GM23338 (cell line): ENCODE measurements at regions not wholly inside any gene's neighbourhood (a gene's known extent, or its start where the extent isn't known, plus 50 kb on each side); places are given as distances from the start of the nearest gene placed in this dataset.

Experiments
- ATAC-seq: fragments of 200-7000 bp; cut with Tn5 transposase; 3 replicates; pipeline ENCODE4 v1.9.1; 2020
- DNase-seq: peaks from one replicate; pipeline ENCODE4 v3.0.0-alpha.2; 2015; ENCODE audit warnings: low spot score
- H2AFZ ChIP-seq: fragments of 200-600 bp; sonication (generic); 2 replicates; pipeline ENCODE4 v1.8.0; 2016; ENCODE audit warnings: antibody characterized with exemption, mild to moderate bottlenecking, moderate library complexity
- H3F3A ChIP-seq: fragments of 200-600 bp; sonication (generic); replicated peaks from 2 replicates; pipeline ENCODE4 v1.8.0; 2017; ENCODE audit warnings: antibody characterized with exemption, mixed run types, low read depth
- H3K27ac ChIP-seq: fragments of 200-600 bp; sonication (generic); 2 replicates; pipeline ENCODE4 v1.6.1; 2016; ENCODE audit warnings: low read depth
- H3K27me3 ChIP-seq: fragments of 200-600 bp; sonication (generic); 2 replicates; pipeline ENCODE4 v1.8.0; 2016; ENCODE audit warnings: mild to moderate bottlenecking, mixed run types, moderate library complexity; ENCODE audit not compliant: insufficient read depth
- H3K36me3 ChIP-seq: fragments of 200-600 bp; sonication (generic); 2 replicates; pipeline ENCODE4 v1.8.0; 2016; ENCODE audit warnings: mild to moderate bottlenecking; ENCODE audit not compliant: insufficient read depth
- H3K4me1 ChIP-seq: fragments of 200-600 bp; sonication (generic); 2 replicates; pipeline ENCODE4 v1.8.0; 2016; ENCODE audit warnings: mild to moderate bottlenecking, moderate library complexity; ENCODE audit not compliant: insufficient read depth
- H3K4me2 ChIP-seq: fragments of 200-600 bp; sonication (generic); 2 replicates; pipeline ENCODE4 v1.7.1; 2017; ENCODE audit warnings: mixed run types
- H3K4me3 ChIP-seq: fragments of 200-600 bp; sonication (generic); 2 replicates; pipeline ENCODE4 v1.6.1; 2016; ENCODE audit warnings: mixed run types
- H3K79me2 ChIP-seq: fragments of 200-600 bp; sonication (generic); replicated peaks from 2 replicates; pipeline ENCODE4 v1.8.0; 2017; ENCODE audit warnings: mild to moderate bottlenecking; ENCODE audit not compliant: insufficient read depth
- H3K9me2 ChIP-seq: fragments of 200-600 bp; sonication (generic); 2 replicates; pipeline ENCODE4 v1.8.0; 2017; ENCODE audit not compliant: insufficient read depth
- H4K20me1 ChIP-seq: fragments of 200-600 bp; sonication (generic); replicated peaks from 2 replicates; pipeline ENCODE4 v1.8.0; 2017; ENCODE audit warnings: mild to moderate bottlenecking; ENCODE audit not compliant: insufficient read depth
- H3K27ac Mint-ChIP-seq: 2 replicates; pipeline ENCODE4 v1.8.0; 2020; ENCODE audit warnings: inconsistent platforms, mild to moderate bottlenecking, moderate library complexity, mixed read lengths
- H3K27me3 Mint-ChIP-seq: 3 replicates; pipeline ENCODE4 v1.8.0; 2022; ENCODE audit warnings: low read depth, mild to moderate bottlenecking, moderate library complexity, mixed read lengths, inconsistent platforms; ENCODE audit not compliant: insufficient read depth, poor library complexity
- H3K36me3 Mint-ChIP-seq: 3 replicates; pipeline ENCODE4 v1.8.0; 2021; ENCODE audit warnings: low read depth, mild to moderate bottlenecking, inconsistent platforms, moderate library complexity, mixed read lengths
- H3K4me1 Mint-ChIP-seq: 3 replicates; pipeline ENCODE4 v1.8.0; 2020; ENCODE audit warnings: mild to moderate bottlenecking, inconsistent platforms, mixed read lengths
- H3K4me3 Mint-ChIP-seq: 3 replicates; pipeline ENCODE4 v1.8.0; 2021; ENCODE audit warnings: moderate library complexity, mild to moderate bottlenecking, inconsistent platforms, mixed read lengths
- H3K9me3 Mint-ChIP-seq: 3 replicates; pipeline ENCODE4 v1.8.0; 2020; ENCODE audit warnings: moderate library complexity, mild to moderate bottlenecking, inconsistent platforms, mixed read lengths
- NANOG ChIP-seq: IDR thresholded peaks from 2 replicates; pipeline ENCODE4 v1.6.1; 2016; ENCODE audit warnings: antibody characterized with exemption, borderline replicate concordance
- STAT1 ChIP-seq: IDR thresholded peaks from one replicate; pipeline ENCODE4 v1.6.1; 2016; ENCODE audit warnings: antibody characterized with exemption; ENCODE audit not compliant: unreplicated experiment
- TF ChIP-seq, protein P1 (sequence below): IDR thresholded peaks from one replicate; pipeline ENCODE4 v1.6.1; 2018; ENCODE audit warnings: antibody characterized with exemption; ENCODE audit not compliant: unreplicated experiment
- TF ChIP-seq, protein P2 (sequence below), 2 experiments: fragments of 200-600 bp in 1 of 2; sonication (generic) in 1 of 2; conservative IDR thresholded peaks; 2 replicates each; pipeline versions ENCODE4 v1.5.1 to v1.6.1; 2016 to 2017; ENCODE audit warnings: antibody characterized with exemption in 2 of 2, low read depth in 2 of 2, mild to moderate bottlenecking in 2 of 2, moderate library complexity in 1 of 2
- TF ChIP-seq, protein P3 (sequence below): fragments of 250-450 bp; sonication (Bioruptor Pico); IDR thresholded peaks from 2 replicates; pipeline ENCODE4 v1.5.0; 2020; ENCODE audit warnings: mild to moderate bottlenecking, moderate library complexity

DNA sequence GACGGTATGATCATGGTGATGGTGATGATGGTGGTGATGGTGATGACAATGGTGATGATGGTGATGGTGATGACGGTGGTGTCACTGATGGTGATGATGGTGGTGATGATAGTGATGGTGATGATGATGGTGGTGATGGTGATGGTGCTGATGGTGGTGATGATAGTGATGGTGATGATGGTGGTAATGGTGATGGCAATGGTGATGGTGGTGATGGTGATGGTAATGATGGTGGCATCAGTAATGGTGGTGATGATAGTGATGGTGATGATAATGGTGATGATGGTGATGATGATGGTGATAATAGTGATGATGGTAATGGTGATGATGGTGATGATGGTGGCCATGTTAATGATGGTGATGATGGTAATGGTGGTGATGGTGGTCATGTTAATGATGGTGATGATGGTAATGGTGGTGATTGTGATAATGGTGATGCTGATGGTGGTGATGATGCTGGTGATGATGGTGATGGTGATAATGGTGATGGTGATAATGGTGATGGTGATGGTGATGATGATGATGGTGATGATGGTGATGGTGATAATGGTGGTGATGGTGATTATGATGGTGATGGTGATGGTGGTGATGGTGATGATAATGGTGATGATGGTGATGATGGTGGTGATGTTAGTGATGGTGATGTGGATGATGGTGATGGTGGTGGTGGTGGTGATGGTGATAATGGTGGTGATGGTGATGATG is 107.2 kb downstream of the C16orf95 start (continued):
- TF ChIP-seq, protein P1, sequence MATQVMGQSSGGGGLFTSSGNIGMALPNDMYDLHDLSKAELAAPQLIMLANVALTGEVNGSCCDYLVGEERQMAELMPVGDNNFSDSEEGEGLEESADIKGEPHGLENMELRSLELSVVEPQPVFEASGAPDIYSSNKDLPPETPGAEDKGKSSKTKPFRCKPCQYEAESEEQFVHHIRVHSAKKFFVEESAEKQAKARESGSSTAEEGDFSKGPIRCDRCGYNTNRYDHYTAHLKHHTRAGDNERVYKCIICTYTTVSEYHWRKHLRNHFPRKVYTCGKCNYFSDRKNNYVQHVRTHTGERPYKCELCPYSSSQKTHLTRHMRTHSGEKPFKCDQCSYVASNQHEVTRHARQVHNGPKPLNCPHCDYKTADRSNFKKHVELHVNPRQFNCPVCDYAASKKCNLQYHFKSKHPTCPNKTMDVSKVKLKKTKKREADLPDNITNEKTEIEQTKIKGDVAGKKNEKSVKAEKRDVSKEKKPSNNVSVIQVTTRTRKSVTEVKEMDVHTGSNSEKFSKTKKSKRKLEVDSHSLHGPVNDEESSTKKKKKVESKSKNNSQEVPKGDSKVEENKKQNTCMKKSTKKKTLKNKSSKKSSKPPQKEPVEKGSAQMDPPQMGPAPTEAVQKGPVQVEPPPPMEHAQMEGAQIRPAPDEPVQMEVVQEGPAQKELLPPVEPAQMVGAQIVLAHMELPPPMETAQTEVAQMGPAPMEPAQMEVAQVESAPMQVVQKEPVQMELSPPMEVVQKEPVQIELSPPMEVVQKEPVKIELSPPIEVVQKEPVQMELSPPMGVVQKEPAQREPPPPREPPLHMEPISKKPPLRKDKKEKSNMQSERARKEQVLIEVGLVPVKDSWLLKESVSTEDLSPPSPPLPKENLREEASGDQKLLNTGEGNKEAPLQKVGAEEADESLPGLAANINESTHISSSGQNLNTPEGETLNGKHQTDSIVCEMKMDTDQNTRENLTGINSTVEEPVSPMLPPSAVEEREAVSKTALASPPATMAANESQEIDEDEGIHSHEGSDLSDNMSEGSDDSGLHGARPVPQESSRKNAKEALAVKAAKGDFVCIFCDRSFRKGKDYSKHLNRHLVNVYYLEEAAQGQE, result no peak

DNA sequence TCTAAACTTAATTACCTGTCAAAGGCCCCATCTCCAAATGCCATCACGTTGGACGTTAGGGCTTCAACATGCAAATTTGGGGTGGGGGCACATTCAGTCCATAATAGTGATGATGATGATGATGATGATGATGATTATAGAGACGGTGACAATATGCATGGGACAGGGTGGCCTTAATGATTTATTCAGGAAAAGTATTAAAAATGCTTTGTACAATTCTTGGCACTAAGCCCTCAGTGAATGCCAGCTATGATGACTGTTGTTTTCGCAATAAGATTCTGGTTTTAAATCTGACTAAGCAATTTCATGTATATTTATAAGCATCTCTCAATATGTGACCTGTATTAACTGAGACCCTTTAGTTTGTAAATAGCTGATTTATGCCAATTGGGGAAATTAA is 106.3 kb downstream of the C16orf95 start:
- ATAC-seq (no peak), DNase-seq (no peak)
- Histone ChIP-seq H3K4me3 (no peak overlapping the region), H3K9me2 (peaks cover 14% of the 10 kb centered on the region), H3K36me3 (no peaks in the 10 kb centered on the region), H4K20me1 (no peaks in the 10 kb centered on the region), H3K27me3 (no peaks in the 10 kb centered on the region), H2AFZ (no peak overlapping the region), H3K27ac (no peak overlapping the region), H3K4me1 (no peaks in the 10 kb centered on the region), H3K4me2 (no peak overlapping the region), H3F3A (no peaks in the 10 kb centered on the region), H3K79me2 (no peaks in the 10 kb centered on the region)
- peaks cover 10% of the 10 kb centered on the region for H3K4me1 Mint-ChIP-seq
- H3K27ac Mint-ChIP-seq, result no peak overlapping the region
- H3K4me3 Mint-ChIP-seq, result no peak overlapping the region
- no peaks in the 10 kb centered on the region for H3K27me3 Mint-ChIP-seq
- H3K9me3 Mint-ChIP-seq, result no peaks in the 10 kb centered on the region
- no peaks in the 10 kb centered on the region for H3K36me3 Mint-ChIP-seq
- TF ChIP-seq STAT1 (no peak), NANOG (no peak)
- TF ChIP-seq, protein P2, sequence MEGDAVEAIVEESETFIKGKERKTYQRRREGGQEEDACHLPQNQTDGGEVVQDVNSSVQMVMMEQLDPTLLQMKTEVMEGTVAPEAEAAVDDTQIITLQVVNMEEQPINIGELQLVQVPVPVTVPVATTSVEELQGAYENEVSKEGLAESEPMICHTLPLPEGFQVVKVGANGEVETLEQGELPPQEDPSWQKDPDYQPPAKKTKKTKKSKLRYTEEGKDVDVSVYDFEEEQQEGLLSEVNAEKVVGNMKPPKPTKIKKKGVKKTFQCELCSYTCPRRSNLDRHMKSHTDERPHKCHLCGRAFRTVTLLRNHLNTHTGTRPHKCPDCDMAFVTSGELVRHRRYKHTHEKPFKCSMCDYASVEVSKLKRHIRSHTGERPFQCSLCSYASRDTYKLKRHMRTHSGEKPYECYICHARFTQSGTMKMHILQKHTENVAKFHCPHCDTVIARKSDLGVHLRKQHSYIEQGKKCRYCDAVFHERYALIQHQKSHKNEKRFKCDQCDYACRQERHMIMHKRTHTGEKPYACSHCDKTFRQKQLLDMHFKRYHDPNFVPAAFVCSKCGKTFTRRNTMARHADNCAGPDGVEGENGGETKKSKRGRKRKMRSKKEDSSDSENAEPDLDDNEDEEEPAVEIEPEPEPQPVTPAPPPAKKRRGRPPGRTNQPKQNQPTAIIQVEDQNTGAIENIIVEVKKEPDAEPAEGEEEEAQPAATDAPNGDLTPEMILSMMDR (conservative IDR thresholded peaks at IDR 0.05; ENCODE audit: low read depth in 2 of 2), result no peak
- TF ChIP-seq, protein P3, sequence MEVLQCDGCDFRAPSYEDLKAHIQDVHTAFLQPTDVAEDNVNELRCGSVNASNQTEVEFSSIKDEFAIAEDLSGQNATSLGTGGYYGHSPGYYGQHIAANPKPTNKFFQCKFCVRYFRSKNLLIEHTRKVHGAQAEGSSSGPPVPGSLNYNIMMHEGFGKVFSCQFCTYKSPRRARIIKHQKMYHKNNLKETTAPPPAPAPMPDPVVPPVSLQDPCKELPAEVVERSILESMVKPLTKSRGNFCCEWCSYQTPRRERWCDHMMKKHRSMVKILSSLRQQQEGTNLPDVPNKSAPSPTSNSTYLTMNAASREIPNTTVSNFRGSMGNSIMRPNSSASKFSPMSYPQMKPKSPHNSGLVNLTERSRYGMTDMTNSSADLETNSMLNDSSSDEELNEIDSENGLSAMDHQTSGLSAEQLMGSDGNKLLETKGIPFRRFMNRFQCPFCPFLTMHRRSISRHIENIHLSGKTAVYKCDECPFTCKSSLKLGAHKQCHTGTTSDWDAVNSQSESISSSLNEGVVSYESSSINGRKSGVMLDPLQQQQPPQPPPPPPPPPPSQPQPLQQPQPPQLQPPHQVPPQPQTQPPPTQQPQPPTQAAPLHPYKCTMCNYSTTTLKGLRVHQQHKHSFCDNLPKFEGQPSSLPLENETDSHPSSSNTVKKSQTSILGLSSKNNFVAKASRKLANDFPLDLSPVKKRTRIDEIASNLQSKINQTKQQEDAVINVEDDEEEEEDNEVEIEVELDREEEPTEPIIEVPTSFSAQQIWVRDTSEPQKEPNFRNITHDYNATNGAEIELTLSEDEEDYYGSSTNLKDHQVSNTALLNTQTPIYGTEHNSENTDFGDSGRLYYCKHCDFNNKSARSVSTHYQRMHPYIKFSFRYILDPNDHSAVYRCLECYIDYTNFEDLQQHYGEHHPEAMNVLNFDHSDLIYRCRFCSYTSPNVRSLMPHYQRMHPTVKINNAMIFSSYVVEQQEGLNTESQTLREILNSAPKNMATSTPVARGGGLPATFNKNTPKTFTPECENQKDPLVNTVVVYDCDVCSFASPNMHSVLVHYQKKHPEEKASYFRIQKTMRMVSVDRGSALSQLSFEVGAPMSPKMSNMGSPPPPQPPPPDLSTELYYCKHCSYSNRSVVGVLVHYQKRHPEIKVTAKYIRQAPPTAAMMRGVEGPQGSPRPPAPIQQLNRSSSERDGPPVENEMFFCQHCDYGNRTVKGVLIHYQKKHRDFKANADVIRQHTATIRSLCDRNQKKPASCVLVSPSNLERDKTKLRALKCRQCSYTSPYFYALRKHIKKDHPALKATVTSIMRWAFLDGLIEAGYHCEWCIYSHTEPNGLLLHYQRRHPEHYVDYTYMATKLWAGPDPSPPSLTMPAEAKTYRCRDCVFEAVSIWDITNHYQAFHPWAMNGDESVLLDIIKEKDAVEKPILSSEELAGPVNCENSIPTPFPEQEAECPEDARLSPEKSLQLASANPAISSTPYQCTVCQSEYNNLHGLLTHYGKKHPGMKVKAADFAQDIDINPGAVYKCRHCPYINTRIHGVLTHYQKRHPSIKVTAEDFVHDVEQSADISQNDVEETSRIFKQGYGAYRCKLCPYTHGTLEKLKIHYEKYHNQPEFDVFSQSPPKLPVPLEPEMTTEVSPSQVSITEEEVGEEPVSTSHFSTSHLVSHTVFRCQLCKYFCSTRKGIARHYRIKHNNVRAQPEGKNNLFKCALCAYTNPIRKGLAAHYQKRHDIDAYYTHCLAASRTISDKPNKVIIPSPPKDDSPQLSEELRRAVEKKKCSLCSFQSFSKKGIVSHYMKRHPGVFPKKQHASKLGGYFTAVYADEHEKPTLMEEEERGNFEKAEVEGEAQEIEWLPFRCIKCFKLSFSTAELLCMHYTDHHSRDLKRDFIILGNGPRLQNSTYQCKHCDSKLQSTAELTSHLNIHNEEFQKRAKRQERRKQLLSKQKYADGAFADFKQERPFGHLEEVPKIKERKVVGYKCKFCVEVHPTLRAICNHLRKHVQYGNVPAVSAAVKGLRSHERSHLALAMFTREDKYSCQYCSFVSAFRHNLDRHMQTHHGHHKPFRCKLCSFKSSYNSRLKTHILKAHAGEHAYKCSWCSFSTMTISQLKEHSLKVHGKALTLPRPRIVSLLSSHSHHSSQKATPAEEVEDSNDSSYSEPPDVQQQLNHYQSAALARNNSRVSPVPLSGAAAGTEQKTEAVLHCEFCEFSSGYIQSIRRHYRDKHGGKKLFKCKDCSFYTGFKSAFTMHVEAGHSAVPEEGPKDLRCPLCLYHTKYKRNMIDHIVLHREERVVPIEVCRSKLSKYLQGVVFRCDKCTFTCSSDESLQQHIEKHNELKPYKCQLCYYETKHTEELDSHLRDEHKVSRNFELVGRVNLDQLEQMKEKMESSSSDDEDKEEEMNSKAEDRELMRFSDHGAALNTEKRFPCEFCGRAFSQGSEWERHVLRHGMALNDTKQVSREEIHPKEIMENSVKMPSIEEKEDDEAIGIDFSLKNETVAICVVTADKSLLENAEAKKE (CRISPR knock-in tag), result no peak
